GM12878 (cell line): ENCODE measurements at regions not wholly inside any gene's neighbourhood (a gene's known extent, or its start where the extent isn't known, plus 50 kb on each side); places are given as distances from the start of the nearest gene placed in this dataset.

Experiments used
- CHD4 ChIP-seq: fragments of 200-600 bp; sonication (generic); IDR thresholded peaks from 2 replicates; pipeline ENCODE4 v1.6.1; 2016; ENCODE audit warnings: mild to moderate bottlenecking
- EGR1 ChIP-seq, 2 experiments: IDR thresholded peaks; 1 replicate in 1 of 2; 2 replicates in 1 of 2; pipeline ENCODE4 v1.6.1; 2011 to 2012; ENCODE audit warnings: low read depth in 2 of 2, low read length in 2 of 2, borderline replicate concordance in 1 of 2, mild to moderate bottlenecking in 1 of 2, moderate library complexity in 1 of 2
- HDGF ChIP-seq: fragments of 450-650 bp; IDR thresholded peaks from 2 replicates; pipeline ENCODE4 v1.6.1; 2016; ENCODE audit warnings: antibody characterized with exemption
- POLR2AphosphoS5 ChIP-seq: IDR thresholded peaks from 2 replicates; pipeline ENCODE4 v1.6.1; 2011; ENCODE audit warnings: mild to moderate bottlenecking, low read length, inconsistent platforms
- RAD21 ChIP-seq: IDR thresholded peaks from 2 replicates; pipeline ENCODE4 v1.6.1; 2011; ENCODE audit warnings: mild to moderate bottlenecking, low read depth, low read length, moderate library complexity; ENCODE audit not compliant: insufficient read depth
- SP1 ChIP-seq: IDR thresholded peaks from one replicate; pipeline ENCODE4 v1.6.1; 2011; ENCODE audit warnings: low read depth, low read length
- TCF7 ChIP-seq: IDR thresholded peaks from 2 replicates; pipeline ENCODE4 v1.6.1; 2014; ENCODE audit warnings: antibody characterized with exemption, borderline replicate concordance
- ZNF274 ChIP-seq: IDR thresholded peaks from one replicate; pipeline ENCODE4 v1.8.0; 2011; ENCODE audit not compliant: insufficient read length, insufficient read depth
- TF ChIP-seq, protein P1 (sequence below), 3 experiments: IDR thresholded peaks in 2 of 3; conservative IDR thresholded peaks in 1 of 3; 2 replicates each; pipeline ENCODE4 v1.5.1; 2011; ENCODE audit warnings: low read depth in 3 of 3, low read length in 3 of 3, mild to moderate bottlenecking in 3 of 3, control low read depth in 2 of 3, moderate library complexity in 2 of 3, inconsistent platforms in 1 of 3, mixed read lengths in 1 of 3; ENCODE audit not compliant: control insufficient read depth in 2 of 3, insufficient read depth in 1 of 3; ENCODE audit errors: extremely low read depth in 1 of 3

DNA sequence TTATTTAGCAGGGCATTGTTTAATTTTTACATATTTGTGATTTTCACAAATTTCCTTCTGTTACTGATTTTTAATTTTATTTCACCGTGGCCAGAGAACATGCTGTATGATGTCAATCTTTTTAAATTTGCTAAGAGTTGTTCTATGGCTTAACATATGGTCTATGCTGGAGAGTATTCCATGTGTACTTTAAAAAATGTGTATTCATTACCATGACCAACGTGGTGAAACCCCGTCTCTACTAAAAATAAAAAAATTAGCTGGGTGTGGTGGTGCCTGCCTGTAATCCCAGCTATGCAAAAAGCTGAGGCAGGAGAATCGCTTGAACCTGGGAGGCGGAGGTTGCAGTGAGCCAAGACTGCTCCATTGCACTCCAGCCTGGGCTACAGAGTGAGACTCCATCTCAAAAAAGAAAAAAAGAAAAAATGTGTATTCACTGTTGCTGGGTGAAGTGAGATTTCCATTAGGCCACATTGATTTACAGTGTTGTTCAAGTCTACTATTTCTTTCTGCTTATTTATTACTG lies 258.2 kb downstream of the EDEM1 start:
- TF ChIP-seq CHD4 = no peak
- no peak for TF ChIP-seq SP1
- no peak for TF ChIP-seq ZNF274
- no peak for TF ChIP-seq POLR2AphosphoS5
- TF ChIP-seq TCF7 = no peak
- TF ChIP-seq EGR1 (IDR thresholded peaks at IDR 0.05; ENCODE audit: borderline replicate concordance in 1 of 2, low read depth in 2 of 2, low read length in 2 of 2) = no peak
- TF ChIP-seq HDGF = no peak
- TF ChIP-seq RAD21 = no peak
- TF ChIP-seq, protein P1, sequence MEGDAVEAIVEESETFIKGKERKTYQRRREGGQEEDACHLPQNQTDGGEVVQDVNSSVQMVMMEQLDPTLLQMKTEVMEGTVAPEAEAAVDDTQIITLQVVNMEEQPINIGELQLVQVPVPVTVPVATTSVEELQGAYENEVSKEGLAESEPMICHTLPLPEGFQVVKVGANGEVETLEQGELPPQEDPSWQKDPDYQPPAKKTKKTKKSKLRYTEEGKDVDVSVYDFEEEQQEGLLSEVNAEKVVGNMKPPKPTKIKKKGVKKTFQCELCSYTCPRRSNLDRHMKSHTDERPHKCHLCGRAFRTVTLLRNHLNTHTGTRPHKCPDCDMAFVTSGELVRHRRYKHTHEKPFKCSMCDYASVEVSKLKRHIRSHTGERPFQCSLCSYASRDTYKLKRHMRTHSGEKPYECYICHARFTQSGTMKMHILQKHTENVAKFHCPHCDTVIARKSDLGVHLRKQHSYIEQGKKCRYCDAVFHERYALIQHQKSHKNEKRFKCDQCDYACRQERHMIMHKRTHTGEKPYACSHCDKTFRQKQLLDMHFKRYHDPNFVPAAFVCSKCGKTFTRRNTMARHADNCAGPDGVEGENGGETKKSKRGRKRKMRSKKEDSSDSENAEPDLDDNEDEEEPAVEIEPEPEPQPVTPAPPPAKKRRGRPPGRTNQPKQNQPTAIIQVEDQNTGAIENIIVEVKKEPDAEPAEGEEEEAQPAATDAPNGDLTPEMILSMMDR (IDR thresholded peaks at IDR 0.05 in 2 of 3, conservative IDR thresholded peaks at IDR 0.05 in 1 of 3; ENCODE audit: control insufficient read depth in 2 of 3, extremely low read depth in 1 of 3, insufficient read depth in 1 of 3, low read depth in 3 of 3, low read length in 3 of 3) = no peak
